NCI-H1694 treated with DMSO at 0.1 percent for 48 hours (cell line): ENCODE measurements at regions not wholly inside any gene's neighbourhood (a gene's known extent, or its start where the extent isn't known, plus 50 kb on each side); places are given as distances from the start of the nearest gene placed in this dataset.
"Not testable (repeated sequence)": the region's sequence is repeated elsewhere in the genome, so short reads cannot be mapped to it uniquely, and the experiment has no call there.

Experiments used
- DNase-seq: peaks from one replicate; lab custom pipeline; 2025; lab: John Stamatoyannopoulos, UW

DNA sequence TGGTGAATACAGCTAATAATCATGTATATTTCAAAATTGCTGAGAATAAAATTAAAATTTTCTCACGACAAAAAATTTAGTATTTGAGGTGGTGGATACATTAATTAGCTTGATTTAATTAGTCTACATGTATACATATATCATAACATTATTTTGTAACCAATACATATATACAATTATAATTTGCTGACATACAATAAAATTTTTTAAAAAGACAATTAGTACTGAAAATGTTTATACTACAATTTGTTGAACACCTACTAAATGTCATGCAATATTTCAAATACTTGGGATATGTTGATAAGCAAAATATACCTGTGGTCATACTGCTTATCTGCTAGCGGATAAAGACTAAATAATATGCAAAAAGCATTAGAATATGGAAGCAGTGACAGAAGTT lies 586.5 kb downstream of the SLITRK6 start:
- no peak for DNase-seq

DNA sequence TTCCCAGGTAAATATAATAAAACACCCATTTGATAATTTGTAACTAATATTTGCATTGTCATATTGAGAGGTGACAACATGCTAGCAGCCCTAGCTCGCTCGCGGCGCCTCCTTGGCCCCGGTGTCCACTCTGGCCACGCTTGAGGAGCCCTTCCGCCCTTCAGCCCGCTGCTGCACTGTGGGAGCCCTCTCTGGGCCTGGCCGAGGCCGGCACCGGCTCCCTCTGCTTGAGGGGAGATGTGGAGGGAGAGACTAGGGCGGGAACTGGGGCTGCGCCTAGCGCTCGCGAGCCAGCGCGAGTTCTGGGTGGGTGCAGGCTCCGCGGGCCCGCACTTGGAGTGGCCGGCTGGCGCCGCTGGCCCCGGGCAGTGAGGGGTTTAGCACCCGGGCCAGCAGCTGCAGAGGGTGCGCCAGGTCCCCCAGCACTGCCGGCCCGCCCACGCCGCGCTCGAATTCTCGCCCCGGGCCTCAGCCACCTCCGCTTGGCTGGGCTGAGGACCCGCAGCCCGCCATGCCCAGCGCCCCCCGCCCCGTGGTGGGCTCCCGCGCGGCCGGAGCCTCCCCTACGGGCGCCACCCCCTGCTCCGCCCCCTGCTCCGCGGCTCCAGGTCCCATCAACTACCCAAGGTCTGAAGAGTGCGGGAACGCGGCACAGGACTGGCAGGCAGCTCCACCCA lies 594.4 kb downstream of the SLITRK6 start:
- no peak for DNase-seq

DNA sequence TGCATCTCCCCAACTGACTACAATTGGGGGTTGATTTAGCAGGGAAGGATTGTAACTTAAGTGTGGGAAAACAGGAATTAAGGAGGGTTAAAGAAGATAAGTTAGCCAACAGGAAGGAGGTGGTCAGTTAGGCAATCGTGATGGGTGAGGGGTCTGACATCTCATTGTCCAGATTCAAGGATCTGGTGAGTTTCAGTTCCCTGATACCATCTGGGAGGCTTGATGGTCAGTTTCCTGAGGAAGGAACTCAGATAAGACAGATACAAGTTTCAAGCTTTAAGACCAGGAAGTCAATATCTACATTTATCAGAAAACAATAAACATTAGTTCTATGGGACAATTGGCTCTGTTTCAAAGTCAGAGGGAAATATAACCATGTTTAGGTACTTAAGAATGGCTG lies 601.8 kb downstream of the SLITRK6 start:
- DNase-seq: no peak

DNA sequence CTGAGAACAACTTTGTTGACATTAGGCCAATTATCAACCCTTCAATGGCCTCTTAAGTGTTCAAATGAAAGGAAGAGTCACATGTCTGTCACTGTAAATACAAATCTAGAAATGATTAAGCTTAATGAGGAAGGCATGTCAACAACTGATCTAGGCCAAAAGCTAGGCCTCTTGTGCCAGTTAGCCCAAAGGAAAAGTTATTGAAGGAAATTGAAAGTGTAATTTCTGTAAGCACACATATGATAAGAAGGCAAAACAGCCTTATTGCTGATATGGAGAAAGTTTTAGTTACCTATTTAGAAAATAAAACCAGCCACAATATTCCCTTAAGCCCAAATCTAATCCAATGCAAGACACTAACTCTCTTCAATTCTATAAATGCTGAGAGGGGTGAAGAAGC lies 604.7 kb downstream of the SLITRK6 start:
- no peak for DNase-seq

DNA sequence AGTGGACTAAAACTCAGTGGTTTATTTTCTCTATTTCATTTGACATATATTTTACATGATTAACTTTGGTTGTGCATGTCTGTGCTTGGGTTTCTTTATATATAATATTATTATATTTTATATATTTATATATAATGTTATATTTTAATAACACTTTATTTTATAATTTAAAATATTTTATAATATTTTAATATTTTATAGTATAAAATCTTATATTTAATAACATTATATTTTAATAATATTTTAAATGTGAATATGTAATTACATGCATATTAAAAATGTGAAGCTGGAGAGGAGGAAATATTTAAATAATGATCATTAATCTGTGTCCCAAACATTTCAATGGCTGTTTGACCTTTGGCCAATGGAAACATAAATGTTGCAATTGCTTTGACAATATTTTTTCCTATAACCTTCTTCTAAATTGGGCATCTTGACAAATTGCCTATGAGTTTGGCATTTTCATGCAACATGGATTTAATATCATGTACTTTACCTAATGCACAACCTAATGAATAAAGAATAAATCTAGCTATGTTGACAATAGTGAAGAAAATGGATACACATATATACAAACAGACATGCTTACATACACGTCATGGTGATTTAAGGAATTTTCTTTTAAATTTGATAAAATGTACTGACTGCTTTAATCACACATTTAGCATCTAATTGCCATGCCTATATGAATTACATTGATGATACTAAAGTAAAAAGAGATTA lies 607.1 kb downstream of the SLITRK6 start:
- no peak for DNase-seq

DNA sequence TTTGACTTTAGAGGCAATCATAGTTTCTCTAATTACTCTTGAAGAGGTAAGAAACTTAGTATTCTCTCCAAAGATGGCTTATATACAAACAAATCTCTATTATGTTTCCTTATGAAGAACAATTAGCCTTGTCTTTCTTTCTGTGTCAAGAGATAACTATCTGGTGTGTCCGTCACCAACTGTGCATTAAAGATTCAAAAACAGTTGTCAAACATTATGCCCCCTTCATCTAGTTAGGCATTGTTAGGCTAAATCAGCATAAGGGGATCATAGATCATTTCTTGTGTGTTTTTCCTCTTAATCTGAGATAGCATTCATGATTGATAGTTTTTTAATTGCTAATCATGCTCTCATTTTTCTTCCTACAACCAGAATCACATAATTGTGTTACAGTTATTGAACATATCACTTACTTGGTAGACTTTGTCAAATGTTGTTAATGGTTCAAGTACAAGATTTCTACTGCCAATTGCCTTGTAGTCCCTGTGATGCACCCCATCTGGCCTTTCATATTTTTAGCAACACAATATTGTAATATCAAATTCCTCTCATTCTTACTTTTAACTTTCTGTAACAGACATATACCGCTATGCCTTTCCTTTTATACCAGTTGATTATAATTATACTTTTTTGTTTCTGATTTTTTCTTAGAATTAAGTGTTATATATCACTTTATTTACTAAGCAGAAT lies 612.7 kb downstream of the SLITRK6 start:
- DNase-seq: no peak

DNA sequence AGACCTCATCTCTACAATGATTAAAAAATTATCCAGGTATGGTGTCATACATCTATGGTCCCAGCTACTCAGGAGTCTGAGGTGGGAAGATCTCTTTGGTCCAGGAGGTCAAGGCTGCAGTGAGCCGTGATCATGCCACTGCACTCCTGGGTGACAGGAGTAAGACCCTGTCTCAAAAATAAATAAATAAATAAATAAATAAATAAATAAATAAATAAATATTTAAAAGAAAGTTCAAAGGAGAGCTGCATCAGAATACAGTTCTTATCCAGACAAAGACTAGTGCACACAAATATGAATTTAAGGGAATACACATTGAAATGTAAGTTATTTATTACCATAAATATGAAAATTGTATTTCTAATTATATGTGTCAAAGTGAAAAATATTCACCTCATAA lies 624.9 kb downstream of the SLITRK6 start:
- DNase-seq: no peak

DNA sequence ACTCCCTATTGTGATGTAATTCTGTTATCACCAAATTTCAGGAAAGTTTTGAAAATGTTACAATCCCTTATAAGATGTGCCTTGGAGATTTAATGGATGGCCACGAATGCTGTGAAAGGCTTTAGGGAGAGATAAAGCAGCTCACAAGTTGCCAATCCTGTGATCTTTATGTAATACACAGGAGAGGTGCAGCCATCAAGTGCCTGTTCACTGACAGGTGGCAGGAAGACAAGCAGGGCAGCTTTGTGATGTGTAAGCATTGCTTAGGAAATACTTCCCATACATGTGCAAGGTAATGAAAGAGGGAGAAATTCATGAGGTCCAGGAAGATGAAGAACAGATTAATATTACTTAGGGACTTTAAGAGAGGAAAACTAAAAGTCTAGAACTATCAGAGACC lies 628.8 kb downstream of the SLITRK6 start:
- DNase-seq: no peak

DNA sequence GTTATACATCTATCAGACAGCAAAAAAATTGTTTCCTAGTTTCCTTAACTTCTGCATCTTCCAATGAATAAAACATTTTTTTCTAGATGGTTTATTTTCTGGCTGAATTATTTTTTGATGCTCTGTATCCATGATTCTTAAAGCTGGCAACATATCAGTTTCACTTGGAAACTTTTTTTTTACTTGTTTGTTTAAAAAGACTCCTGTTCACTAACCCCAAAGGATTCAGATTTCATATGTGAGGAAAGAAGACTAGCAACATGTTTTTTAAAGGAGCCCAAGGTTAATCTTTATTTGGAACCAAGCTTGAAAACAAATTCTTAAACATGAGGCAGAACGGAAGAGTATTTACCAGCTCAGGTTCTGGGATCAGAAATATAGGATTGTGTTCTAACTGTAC lies 632.3 kb downstream of the SLITRK6 start:
- no peak for DNase-seq

DNA sequence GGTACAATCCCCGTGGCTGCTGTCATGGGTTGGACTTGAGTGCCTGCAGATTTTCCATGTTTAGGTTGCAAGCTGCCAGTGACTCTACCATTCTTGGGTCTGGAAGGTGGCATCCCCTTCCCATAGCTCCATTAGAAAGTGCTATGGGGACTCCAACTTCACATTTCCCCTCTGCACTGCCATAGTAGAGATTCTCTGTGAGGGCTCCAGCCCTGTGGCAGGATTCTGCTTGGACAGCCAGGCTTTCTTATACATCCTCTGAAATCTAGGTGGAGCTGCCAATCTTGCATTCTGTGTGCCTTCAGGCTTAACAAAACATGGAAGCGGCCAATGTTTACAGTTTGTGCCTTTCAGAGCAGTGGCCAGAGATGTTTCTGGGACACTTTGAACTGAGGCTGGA lies 636.2 kb downstream of the SLITRK6 start:
- DNase-seq: no peak

DNA sequence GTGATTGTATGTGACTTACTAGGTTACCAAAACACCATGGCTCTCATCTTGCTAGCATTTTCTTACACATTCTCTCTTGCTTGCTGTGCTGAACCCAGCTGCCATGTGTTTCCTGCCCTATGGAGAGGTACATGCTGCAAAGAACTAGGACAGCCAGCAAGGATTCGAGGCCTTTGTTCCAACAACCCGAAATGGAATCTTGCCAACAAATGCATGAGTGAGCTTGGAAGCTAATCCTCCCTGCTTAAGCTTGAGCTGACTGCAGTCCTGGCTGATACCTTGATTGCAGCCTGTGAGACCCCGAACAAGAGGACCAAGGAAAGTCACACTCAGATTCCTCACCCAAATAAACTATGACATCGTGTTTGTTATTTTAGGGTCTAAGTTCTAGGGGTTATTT lies 651.2 kb downstream of the SLITRK6 start:
- DNase-seq: no peak

DNA sequence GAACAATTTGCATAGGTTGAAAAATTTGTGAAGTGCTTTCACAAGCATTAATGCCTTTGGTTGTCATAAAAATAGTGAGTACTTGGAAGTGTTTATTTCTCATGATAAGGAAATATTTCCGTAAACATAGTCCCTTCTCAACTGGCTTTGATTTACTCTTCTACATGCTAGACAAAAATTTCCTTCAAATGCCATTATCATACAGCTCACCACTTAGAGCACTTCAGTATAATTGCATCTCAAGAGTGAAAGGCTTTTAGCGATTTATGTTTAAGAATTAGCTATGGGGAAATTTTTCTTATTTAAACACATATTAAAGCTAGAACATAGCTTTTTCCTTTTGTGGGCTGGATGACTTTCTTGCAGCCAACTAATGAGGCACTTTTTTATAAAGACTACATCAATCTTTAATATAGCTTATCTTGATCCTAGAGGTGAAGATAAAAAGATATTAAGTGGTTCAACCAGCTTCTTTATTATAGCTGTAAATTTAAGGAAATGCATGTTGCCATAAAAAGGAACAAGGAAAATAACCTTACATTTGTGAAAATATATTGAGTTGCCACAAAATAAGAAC lies 656.8 kb downstream of the SLITRK6 start:
- no peak for DNase-seq

DNA sequence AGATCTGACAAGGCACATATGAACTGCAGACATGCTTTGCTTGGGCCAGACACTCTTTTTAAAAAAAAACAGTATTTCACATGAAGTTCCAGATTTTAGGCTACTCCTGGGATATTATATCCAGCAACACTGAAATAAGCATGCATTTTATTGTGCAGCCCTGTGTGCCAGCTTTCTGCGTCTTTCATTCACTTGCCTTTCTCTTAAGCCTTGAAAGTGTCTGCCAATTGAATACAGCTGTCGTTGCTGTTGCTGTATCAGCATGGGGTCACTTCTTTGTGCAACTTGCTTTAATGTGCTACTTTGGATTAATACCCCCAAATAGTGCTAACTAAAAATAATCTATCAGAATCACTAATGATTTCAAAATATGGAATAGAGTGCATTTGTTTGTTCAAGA lies 657.8 kb downstream of the SLITRK6 start:
- DNase-seq: no peak

DNA sequence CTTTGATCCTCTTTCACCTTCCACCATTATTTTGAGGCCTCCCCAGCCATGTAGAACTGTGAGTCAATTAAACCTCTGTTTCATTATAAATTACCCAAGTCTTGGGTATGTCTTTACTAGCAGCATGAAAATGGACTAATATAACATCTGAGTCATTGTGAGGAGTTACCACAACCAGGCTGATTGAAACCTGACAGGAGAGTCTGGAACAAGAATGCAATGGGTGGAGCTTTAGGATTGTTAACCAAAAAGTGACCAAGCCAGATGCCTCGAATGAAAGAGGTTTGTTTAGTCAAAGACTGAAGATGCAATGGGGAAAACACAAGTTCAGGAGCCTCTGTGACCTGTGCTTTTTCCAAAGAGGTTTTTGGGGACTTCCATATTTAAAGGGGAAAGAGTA lies 659.0 kb downstream of the SLITRK6 start:
- no peak for DNase-seq

DNA sequence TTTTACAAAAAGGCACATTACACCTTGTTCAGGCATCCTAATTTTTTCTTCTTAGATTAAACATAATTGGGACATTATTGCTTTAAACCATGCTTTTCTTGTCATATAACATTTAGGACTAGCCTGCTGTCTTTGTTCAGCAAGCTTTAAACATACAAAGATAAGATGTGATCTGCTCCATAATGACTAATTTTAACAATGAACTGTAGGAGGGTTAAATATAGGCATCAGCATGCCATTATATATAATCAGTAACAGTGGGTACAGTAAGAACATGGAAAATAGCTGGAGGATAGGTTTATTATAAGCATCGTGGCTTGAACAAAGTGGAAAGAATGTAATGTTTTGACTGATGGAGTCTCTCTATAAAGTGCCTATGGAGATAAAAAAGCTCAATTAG lies 661.7 kb downstream of the SLITRK6 start:
- no peak for DNase-seq

DNA sequence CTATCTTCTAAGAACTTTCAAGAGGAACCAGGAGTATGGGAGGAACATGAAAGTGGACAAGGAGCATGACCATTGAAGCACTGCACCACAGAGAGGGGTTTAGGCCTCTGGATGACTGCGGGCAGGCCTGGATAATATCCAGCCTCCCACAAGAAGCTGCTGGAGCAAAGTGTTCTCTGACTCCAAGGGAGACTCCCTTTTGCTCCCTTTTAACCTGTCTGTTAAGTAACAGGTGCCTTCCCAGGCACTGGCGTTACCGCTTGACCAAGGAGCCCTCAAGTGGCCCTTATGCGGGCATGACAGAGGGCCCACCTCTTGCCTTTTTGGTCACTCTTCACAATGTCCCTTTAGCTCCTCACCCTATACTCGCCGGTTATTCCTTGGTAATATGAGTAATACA lies 666.2 kb downstream of the SLITRK6 start:
- no peak for DNase-seq

DNA sequence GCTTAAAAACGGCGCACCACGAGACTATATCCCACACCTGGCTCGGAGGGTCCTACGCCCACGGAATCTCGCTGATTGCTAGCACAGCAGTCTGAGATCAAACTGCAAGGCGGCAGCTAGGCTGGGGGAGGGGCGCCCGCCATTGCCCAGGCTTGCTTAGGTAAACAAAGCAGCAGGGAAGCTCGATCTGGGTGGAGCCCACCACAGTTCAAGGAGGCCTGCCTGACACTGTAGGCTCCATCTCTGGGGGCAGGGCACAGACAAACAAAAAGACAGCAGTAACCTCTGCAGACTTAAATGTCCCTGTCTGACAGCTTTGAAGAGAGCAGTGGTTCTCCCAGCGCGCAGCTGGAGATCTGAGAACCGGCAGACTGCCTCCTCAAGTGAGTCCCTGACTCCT lies 675.7 kb downstream of the SLITRK6 start:
- not testable (repeated sequence) for DNase-seq

DNA sequence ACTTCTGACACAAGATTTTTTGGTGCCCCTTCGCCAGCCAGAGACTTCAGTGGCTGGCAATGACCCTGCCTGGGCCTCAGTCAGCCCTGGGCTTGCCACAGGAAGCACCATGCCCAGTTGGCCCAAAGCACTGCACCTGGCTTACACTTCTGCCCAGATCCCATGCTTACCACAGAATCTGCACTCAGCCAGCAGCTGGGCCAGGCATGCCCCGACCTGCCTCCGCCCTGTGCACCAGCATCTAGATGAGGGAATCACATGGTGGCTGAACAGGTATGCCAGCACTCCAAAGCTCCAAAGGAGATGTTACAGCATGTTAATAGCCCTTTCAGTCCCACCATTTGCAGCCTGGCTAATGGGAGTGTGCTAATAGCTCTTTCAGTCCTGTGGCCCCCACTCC lies 690.9 kb downstream of the SLITRK6 start:
- DNase-seq: no peak

DNA sequence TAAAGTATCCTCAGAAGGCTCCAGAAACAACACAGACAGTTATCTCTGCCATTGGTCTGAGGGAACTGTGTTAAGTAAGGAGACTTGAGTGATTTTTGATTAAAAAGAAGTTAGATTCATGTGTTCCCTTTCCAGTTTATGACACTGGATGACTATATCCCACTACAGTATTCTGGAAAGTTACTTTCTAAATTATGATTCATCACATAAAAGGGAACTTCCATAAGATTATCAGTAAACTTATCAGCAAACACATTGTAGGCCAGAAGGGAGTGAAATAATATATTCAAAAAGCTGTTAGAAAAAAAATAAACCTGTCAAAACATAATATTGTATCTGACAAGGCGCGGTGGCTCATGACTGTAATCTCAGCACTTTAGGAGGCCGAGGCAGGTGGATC lies 700.0 kb downstream of the SLITRK6 start:
- DNase-seq: no peak

DNA sequence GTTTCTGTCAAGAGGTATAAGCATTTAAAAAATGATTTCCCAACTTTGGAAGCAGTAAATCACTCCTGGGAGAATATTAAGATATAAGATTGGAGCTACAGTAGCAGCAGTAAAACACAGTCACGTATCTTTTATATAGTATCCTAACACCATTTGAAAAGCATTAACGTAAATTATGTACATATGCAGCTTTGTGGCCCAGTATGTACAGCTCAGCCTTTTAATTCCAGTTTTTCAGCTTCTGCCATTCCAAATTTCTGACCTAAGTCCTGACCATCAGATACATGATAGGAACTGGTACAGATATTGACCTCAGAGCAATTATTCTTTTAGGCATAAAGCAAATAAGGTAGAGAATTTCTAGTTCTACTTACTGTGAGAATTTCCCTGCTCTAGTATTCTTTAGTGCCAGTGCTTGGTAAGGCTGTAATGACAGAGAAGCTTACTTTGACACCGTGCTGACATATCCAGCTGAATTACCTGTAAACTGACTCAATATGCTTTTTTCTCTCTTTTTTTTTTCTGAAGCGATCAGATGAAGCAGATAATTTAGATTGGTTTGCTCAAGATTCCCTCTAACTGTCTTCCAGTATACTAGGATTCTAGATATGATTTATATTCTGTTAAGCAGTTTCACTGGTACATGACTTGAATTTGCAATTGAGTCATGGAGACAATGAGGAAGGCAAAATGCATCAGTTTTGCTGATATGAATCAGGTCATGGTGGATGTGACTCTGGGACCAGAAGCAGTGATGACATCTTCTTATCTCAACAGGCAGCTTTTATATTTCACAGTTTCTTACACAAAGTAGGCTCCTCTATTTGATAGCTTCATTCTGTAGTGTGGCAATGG lies 703.6 kb downstream of the SLITRK6 start:
- DNase-seq: no peak

DNA sequence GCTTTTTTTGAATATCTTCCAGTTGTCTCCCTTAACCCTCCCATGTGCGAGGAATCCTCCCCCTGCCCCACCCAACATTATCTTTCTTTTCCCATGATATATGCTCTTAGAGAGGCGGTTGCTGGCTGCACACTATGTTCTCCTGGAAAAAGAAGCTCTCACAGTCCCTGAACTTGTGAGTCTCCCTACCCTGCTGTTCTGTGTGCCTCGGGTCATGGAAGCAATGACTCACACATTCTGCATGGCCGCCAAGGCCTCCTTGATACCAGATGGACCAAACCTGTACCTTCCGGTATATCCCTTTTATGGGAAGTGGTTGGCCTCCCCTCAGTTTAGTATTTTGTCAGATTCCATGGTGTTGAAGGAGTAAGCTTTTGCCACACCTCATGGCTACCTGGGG lies 705.4 kb downstream of the SLITRK6 start:
- DNase-seq: no peak

DNA sequence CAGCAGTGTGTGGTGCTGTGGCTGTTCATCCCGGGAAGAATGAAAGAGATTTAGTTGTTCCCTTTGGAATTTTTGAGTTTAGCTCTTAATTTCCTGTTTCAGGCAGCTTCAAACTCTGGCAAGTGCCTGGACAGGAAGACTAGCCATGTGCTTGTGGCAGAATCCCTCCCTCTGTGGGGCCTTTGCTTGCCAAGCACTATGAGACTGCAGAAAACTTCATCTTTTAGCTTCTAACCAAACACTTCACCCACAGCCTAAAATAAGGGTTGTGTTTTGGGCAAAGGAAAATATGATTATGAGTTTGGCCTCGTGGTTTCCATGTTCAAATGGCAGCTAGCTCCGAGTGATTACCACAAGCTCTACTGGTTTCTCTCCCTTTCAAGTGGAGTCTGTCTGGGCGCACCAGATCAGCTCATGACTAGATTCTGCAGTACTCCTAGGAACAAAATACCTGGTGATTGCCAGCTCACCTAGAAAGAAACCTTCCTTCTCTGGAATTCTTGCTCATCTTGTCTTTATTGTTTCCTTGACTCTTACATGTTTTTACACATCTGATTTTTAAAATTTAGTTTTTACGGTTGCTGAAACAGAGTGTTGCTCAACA lies 707.5 kb downstream of the SLITRK6 start:
- no peak for DNase-seq
